LNCAP (cell line): ENCODE measurements at regions not wholly inside any gene's neighbourhood (a gene's known extent, or its start where the extent isn't known, plus 50 kb on each side); places are given as distances from the start of the nearest gene placed in this dataset.

Source experiments
- TF ChIP-seq, protein P1 (sequence below): fragments of 450-650 bp; IDR thresholded peaks from 2 replicates; pipeline ENCODE4 v1.5.1; 2017; ENCODE audit warnings: mild to moderate bottlenecking

- TF ChIP-seq, protein P1, sequence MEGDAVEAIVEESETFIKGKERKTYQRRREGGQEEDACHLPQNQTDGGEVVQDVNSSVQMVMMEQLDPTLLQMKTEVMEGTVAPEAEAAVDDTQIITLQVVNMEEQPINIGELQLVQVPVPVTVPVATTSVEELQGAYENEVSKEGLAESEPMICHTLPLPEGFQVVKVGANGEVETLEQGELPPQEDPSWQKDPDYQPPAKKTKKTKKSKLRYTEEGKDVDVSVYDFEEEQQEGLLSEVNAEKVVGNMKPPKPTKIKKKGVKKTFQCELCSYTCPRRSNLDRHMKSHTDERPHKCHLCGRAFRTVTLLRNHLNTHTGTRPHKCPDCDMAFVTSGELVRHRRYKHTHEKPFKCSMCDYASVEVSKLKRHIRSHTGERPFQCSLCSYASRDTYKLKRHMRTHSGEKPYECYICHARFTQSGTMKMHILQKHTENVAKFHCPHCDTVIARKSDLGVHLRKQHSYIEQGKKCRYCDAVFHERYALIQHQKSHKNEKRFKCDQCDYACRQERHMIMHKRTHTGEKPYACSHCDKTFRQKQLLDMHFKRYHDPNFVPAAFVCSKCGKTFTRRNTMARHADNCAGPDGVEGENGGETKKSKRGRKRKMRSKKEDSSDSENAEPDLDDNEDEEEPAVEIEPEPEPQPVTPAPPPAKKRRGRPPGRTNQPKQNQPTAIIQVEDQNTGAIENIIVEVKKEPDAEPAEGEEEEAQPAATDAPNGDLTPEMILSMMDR: no peak
These were observed 237.5 kb downstream of the BCOR start for GRCh38 chrX:39859991-39860861.

GRCh38 chrX:39862963-39863362, 234.8 kb downstream of the BCOR start:
- TF ChIP-seq, protein P1: no peak

DNA sequence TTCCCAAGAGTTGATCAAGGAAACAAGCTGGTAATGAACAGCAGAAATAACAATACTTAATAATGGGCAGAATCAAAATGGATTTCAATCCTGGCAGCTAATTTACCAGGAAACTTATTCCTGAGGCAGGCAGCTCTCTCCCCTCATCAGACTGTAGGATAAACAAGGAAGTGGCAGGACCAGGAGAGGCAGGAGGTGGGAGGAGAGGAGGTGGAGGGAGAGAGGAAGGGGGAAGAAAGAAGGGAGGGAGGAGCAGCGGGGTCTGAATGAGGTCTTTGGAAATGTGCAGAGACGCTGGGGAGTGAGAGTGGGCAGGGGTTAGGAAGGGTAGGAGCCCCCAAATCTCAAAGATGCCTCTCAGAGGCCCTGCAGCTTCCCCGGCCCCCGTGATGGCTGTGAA, 231.5 kb downstream of the BCOR start:
- TF ChIP-seq, protein P1: no peak

DNA sequence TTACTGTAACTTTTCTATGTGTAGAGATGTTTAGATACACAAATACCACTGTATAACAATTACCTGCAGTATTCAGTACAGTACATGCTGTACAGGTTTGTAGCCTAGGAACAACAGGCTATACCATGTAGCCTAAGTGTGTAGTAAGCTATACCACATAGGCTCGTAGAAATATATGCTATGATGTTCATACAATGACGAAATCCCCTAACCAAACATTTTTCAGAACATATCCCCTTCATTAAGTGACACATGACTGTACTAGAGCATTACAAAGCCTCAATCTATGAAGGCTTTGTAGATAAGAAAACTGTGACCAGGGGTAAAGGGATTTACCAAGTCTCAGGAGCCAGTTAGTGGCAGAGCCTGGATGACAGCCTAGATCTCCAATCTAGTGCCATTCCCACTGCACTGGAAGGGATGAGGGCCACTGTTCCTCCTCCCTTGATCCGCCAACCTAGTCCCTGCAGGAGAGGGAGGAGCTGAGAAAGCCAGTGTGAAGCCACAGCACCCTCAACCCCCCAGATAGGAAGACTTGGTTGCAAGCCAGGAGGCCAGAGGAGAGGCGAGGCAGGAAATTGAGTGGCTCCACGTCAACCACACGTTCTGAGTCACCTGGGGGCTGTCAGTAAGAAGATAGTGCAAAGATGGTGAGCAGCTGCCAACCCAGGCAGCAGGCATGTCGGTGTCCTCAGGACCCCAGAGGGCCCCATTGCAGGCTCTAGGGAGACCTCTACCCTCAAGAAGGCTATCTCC, 227.7 kb downstream of the BCOR start:
- TF ChIP-seq, protein P1: no peak

DNA sequence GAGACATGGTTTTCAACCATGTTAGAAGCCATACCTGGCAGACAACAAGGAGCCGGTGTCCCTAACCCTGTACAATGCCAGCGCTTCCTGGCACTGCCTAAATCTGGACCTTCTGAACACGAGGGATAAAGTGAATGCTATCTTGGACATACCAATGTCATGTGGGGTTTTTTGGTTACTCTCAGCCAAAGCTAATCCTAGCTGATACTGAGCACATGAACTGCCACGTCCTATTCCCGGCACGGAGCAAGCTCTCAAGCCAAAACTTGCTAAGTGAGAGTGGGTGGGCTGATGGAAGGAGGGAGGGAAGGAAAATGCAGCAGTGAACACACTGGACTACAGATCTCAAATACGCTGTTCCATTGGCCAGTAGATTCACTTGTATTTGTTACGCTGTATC, 226.1 kb downstream of the BCOR start:
- TF ChIP-seq, protein P1: no peak

DNA sequence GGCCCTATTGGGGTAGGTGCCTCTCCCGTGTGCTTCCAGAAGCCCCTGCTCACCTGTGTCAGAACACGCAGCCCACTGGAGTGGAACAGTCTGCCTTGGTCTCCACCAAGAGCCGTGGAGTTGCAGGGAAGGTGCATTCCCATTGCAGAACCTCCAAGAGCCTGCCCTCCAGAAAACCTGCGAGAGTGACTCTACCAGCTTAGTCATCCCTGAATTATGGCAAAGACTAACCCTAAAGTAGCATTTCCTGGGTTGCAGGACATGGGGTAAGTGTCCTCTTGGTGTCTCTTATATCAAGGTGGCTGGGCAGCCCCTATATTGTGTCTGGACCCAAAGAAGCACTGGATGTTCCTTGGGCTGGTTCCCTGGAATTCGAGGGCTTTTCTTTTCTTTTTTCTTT, 224.6 kb downstream of the BCOR start:
- TF ChIP-seq, protein P1: no peak

DNA sequence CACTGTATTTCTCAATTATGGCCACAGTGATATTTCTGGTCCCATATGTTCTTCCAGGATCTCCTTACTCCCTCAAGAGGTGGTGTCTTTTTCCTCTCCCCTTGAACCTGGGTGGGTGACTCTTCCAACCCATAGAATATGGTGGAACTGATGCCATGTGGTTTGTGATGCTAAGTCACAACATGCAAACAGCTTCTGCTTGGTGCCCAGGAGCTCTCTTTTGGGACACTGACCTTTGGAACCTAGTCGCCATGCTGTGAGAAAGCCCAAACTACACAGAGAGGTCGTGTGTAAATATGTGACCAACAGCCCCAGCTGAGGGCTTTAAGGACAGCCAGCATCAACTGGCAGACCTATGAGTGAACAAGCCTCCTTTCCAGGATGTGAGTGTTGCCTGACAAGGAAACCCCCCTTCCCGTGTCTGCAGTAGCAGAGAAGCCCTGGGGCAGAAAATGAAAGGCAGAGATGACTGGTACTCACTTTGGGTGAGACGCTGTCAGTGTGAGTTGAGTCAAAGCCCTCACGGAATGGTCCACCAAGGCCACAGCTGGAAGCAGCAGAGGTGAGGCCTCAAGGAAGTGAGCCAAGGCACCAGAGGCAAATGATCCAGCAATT, 223.4 kb downstream of the BCOR start:
- TF ChIP-seq, protein P1: no peak
